DMS114 treated with DMSO at 0.1 percent for 48 hours (cell line): ENCODE measurements at regions not wholly inside any gene's neighbourhood (a gene's known extent, or its start where the extent isn't known, plus 50 kb on each side); places are given as distances from the start of the nearest gene placed in this dataset.
"Not testable (repeated sequence)": the region's sequence is repeated elsewhere in the genome, so short reads cannot be mapped to it uniquely, and the experiment has no call there.

Experiments
- DNase-seq: peaks from one replicate; lab custom pipeline; 2025; ENCODE audit not compliant: unreplicated experiment; lab: John Stamatoyannopoulos, UW

DNA sequence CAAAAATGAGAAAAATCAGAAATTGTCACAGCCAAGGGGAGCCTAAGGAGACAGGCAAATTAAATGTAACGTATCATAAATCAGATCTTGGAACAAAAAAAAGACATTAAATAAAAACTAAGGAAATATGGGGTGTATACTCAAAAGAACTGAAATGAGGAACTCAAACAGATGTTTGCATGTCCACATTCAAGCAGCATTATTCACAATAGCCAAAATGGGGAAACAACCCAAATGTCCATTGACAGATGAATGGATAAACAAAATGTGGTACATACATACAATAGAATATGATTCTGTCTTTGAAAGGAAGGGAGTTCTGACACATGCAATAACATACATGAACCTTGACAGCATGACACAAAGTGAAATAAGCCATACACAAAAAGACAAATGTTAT lies 155.8 kb upstream of the KLF7 start:
- DNase-seq = no peak

DNA sequence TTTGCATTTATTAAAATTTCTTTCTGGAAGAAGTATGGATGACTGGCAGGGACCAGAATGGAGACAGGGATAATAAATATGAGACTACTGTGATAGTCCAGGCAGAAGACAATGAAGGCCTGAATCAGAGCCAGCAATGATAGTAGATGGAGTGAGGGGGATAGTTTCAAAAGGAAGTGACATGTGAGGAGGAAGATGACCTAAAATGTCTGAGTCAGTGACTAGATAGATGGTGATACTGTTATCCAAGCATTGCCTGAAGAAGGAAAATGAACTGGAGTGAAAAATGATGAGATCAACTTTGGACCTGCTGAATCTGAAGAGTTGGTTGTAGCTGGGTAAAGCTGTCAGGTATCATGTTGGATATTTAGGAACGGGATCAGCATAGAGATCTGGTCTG lies 158.3 kb upstream of the KLF7 start:
- DNase-seq = no peak

DNA sequence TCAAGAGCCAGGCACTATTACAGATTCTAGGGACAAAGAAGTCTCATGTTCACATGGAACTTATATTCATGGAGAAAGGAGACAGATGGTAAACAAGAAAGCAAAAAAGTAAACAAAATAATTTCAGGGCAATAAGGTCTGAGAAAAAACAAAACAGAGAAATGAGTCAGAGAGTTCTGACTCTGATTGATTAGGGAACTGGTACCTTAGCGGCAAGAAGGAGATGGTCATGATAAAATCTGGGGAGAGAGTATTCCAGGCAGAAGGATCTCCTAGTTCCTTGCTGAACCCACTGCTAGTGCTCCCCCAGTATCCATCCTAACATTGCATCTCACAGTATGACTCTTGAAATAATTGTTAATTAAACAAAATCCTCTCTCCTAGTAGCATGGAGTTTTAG lies 161.8 kb upstream of the KLF7 start:
- DNase-seq = no peak

DNA sequence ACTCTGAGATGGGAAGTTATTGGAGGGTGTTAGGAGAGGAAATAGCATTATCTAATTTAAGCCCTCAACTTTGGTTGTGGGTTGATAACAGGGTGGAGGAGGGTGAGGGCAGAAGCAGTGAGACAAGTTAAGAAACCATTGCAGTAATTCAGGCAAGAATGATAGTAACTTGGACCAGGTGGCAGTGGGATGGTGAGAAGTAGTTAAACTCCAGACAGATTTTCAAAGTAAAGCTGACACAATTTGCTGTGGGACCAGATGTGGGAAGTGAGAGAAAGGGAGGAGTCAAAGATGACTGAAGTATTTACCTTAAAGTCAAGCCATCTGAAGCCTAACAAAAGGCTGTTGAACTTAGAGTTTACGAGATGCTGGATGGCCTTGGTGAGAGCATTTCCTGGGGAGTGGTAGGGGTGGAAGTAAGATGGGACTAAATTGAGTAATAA lies 163.2 kb upstream of the KLF7 start:
- no peak for DNase-seq

DNA sequence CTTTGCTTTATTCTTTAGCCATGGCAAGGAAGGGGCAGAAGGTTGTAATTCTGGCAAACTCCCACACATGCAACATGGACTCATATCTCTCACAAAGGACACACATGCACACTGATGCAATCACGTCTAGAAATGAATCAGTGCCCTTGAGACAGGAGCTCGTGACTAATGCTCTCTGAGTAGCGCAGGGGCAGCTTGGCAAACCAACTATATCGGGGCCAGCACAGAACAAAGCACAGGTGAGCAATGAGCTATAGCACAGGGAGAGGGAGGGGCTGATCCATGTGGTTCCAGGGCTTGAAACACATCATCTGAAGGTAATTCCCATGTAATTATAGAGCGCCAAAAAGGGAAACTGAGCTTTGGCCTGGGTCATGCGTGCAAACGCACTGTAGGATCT lies 165.2 kb upstream of the KLF7 start:
- DNase-seq = no peak

DNA sequence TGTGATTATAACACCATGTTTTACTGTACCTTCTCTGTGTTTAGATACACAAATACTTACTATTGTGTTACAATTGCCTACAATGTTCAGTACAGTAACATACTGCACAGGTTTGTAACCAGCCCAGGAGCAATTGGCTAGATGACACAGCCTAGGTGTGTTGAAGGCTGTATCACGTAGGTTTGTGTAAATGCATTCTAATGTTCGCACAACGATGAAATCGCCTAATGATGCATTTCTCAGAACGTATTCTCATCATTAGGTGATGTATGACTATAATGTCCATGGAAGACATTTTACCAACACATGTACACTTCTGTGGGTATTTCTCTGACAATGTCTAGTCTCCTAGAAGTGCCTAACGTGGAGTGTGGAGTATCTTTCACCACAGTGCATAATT lies 165.9 kb upstream of the KLF7 start:
- DNase-seq = no peak

DNA sequence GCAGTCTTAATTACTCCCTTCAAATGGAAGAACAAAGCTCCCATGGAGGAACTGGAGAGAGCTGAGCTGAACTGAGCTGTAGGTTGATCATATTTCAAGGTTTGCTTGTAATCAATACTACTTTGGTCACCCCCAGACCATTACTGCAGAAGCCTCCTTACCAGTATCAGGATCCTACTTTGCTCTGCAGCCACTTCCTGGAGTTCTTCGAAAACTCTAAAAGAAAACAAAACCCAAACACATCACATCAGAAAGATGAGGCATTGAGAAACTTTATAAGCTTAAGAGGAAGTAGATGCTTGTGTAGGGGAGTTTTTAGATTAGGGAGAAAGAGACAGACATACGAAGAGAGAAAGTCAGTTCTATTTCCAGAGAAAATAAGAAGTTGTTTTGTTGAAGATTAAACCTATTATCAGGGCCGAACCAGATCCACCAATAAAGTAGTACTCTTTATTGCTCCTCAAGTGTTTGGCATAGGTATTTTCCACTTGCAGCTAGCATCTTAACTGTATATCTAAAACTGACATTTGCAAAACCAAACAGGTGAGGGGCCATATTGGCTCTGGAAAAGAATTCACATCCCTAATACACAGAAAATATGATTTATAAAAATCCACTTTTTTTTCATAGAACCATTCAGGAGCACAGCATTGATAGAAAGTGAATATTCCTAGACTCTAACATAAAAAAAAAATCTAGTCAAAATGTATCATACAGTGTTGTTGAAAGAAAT lies 166.9 kb upstream of the KLF7 start:
- no peak for DNase-seq

DNA sequence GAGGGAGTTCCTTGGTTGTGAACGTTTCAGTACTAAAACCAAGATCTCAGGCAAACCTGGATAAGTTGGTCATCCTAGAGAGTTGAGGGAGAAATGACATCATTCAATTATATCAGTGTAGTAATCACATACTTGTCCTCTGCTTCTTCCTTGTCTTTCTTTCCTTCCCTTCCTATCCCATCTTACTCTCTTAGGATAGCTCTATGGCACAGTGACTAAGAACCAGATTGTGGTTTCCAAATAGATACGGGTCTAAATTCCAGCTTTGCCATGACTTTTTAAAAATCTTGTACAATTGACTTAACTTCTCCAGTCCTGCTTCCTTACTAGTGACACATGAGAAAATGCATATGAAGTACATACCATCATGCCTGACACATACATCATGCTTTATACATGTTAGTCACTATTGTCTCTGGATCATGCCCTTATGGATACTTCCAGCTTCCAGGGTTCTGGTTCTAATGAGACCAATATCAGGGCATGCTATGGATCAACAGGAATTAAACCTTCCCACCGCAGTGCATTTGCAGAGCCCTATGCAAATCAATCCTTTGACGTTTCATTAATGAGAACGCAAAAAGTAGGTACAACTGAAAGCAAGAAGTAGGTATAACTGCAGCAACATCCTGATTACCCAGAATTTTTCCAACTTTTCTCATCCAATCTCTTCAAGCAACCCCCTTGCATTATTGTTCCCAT lies 168.0 kb upstream of the KLF7 start:
- DNase-seq = no peak

DNA sequence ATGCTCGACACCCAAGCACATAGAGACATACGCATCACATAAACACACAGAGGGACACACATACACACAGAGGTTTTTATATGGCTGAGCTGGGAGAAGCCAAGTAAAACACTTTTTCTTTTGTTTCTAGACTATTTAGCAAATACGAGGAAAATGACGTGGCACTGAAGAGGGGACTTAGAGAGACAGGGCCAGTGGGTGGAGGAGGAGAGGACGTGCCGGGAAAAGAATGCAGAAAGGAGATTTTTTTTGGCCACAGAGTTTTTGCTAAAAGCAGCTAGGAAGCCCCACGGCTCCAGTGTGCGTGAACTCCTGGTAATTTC lies 168.5 kb upstream of the KLF7 start:
- DNase-seq = no peak

DNA sequence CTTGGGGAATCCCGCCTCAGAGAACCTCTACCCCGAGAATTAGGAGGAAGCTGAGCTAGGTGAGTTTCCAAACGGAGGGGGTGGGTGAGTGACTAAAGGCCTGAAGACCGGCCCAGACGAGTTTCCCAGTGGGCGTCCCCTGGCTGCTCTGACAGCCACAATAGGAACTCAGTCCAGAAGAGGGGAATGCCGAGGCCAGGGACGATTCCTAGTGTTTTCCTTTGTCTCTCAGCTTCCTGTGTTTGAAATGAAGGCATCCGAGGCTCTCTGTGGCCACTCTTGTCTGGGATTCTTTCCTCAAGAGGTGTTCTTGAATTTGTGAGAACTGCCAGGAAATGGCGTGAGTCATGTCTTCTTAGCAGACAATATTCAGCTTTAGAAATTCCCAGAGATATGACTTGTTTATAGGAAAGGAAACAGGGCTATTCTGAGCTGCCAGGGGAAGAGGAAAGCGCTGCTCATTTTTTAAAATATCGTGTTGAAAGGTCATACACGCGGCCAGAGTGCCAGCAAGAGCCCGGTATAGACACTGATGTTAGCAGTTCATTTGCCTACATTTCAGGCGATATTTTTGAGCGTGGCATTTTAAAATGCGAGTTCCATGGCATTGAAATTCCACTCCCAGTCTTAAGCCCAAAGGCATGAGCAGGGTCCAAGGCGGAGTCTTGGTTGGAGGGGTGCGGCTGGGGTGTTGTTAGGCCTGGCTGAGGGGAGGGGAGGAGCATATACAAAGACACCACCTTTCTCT lies 169.1 kb upstream of the KLF7 start:
- no peak for DNase-seq

DNA sequence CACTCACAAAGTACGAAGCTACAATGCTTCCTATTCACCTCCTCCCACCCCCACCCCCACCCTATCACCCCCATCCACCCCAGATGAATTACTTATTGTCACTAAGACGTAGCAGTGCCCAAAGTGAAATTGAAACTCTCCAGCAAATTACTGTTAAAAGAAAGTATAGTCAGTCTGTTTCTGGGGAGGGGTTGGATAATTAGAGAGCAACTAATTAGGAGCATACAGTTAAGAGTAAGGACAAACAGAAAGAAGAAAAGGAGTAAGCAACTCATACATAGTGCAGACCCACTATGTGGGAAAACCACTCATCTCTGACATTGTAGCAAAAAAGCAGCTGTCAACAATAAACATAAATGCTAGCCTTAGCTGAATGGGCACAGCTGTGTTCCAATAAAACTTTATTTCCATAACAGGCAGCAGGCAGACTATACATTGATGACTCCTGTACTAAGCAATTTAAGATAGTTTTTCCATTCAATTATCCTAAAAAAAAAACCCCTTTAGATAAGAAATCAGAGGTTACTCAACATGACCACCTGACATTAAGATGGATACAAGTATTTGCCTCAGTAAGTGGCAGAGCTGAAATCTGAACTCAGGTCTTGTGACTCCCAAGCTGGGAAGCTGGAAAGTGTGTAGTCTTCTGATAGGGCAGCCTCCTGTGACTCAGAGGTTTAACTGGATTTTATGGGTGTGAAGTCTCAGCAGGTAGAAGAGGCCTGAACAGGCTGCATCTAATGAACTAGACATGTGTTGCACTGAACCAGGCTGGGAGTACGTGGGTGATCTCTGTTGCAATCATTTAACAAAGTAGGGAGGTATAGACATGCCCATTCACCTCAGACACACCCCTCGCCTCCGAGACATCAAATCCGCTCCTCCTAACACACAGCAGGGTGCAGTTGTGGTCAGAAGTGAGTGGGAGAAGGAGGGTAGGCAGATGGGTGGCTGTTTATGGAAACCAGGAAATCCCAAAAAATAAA lies 171.8 kb upstream of the KLF7 start:
- no peak for DNase-seq

DNA sequence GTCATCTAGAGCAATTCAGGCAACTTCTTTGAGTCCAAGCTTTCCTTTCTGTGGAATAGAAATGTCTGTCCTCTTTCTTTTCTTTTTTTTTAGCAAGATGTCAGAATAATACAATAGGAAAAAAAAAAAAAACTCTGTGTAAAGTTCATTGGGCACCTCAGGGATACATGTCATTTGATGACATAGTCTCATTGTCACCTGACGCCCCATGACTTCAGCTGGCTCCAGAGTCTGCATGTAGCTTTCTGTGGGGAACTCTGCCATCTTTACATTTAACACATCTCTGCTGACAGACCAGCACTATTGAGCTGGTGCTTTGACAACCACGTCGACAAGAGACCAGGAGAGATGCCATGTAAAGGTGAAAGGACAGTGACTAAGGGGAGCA lies 172.5 kb upstream of the KLF7 start:
- no peak for DNase-seq

DNA sequence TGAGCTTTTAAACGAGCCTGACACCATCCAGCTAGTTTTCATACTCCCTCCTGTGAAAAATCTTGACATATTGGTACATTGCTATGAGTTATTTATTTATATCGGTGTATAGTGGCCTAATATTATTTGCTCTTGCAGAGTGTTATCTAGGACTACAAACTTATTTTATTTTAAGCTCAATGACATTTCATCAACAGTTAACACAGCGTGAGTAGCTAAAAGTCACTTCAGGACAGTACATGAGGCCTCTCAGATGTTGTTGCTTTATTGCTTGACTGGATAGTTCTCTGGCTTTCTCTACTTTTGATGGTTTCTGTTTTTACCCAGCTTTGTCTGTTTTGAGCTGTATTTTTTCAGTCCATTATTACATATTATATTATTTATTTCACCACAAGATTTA lies 172.9 kb upstream of the KLF7 start:
- DNase-seq = no peak

DNA sequence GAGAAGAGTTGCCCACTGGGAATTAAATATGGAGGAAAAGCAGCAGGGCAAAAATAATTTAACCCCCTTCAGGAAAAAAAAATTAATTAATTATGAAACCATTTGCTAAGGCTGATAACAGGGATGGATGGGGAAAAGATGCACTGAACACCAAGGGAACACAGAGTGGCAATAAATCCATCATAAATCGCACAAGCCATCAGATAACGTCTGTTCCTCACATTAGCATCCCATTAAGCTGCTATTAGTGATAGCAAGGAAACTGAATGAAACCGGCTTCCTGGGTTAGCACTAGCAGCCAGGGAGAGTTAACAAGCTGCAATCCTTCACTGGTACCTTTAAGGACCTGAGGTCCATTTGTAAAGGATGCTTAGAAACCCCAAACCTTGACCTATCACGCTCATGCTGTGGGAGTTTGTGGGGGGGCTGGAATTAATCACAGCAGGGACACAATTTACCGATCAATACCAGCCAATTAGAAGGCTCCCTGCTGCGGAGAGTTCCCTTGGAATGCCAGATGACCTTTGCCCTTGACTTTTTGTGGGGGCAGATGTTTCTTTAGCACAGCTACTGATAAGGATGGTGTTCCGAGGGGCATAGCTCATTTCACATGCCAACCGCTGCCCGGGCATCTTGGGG lies 175.5 kb upstream of the KLF7 start:
- no peak for DNase-seq

DNA sequence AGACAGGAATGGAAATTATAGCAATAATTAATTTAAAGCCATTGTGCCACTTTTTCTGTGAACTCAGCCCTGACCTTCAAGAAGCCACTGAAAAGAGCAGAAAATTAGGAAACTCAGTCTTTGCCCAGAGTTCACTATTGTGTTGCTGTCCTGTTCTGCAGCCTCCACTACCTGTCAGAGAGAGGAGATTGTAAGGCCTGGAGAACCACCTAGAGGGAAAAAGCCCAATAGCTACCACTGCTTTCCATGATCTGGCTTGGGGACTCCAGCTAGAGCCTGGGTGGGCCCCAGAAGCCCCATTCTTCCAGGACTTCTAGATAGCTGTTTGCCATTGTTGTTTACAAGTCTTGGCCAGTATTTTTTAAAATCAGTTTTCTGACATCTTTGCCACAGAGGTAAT lies 176.1 kb upstream of the KLF7 start:
- DNase-seq = no peak

DNA sequence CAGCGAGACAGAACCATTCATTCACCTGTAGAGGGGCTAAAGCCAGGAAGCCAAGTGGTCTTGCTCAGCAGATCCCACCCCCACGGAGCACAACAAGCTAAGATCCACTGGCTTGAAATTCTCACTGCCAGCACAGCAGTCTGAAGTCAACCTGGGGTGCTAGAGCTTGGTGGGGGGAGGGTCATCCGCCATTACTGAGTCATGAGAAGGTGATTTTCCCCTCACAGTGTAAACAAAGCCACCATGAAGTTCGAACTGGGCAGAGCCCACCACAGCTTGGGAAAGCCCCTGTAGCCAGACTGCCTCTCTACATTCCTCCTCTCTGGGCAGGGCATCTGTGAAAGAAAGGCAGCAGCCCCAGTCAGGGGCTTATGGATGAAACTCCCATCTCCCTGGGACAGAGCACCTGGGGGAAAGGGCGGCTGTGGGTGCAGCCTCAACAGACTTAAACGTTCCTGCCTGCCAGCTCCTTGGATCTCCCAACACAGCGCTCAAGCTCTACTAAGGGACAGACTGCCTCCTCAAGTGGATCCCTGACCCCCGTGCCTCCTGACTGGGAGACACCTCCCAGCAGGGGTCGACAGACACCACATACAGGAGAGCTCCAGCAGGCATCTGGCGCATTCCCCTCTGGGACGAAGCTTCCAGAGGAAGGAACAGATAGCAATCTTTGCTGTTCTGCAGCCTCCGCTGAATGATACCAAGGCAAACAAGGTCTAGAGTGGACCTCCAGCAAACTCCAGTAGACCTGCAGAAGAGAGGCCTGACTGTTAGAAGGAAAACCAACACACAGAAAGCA lies 179.0 kb upstream of the KLF7 start:
- not testable (repeated sequence) for DNase-seq

DNA sequence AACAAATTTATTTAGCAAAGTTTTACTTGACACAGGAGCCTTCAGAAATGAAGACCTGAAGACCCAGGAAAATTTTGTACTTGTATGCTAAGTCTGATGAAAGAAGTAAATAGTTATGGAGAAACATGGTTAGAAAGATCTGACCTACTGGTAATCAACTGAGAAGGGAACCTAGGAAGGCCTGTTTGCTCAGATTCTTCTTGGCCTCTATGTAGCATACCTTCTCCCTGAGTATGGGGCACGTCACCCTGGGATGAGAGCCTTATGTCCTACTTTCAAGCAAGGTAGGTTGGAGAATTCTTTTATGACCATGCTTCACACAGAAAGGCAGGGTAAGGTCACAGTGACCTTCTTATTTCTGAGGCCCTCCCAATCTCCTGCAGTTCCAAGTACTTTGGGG lies 178.6 kb upstream of the CREB1 start:
- DNase-seq = no peak

DNA sequence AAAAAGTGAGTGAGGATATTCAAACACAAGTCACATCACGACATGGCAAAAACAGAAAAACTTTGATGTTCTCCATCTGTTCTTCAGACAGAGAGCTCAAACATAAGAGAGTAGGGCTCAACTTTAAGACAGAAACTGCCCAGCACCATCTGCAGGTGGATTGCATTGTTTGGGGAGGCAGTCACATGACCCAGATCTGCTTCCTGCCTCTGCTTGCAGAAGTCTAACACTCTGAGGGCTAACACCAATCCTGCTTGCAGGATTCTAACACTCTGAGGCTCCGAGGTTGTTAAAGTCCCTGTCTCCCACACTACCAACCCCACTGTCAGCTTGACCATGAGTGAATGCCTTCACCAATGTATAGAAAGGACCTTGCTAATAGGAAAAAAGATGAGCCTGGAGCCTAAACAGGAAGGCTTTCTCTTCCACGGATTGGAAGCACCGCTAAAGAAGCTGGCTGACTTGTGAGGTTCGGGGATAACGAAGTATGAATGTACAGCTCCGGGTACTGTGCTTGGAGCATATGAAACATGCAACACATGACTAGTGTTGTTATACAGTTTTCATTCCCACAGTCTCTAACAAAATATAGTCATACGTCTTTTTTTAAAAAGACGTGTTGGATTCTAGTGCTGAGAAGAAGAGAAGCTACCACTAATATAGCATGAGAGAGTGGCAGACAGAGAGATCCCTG lies 176.6 kb upstream of the CREB1 start:
- DNase-seq = no peak

DNA sequence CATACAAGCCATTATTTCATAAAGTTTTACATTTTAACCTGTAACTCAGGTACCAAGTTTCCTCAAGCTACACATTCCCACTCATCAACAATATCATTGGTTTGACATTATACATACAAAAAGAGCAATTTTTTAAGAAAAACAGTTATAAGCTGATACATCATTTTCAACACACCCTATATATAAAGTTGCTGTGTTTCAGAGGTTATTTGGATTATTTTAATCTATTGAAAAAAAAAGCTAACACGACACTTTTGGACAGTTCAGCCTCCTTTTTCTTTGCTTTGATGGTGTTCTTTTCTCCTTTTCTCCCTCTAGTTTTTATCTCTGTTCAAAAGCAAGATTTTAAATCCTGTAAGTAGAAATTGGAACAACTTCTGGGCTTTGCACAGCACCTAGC lies 175.9 kb upstream of the CREB1 start:
- no peak for DNase-seq
